ENCODE measurements at regions not wholly inside any gene's neighbourhood (a gene's known extent, or its start where the extent isn't known, plus 50 kb on each side); places are given as distances from the start of the nearest gene placed in this dataset.
"Not testable (repeated sequence)": the region's sequence is repeated elsewhere in the genome, so short reads cannot be mapped to it uniquely, and the experiment has no call there.

- no peak for TF ChIP-seq CTCF (IDR thresholded peaks at IDR 0.05; ENCODE audit: low read depth, low read length)
- H3K4me3 ChIP-seq (ENCODE audit: low read depth, low read length): no peak overlapping the region
These were observed 300.1 kb upstream of the NPSR1 start for GRCh38 chr7:34357946-34358345.

- H3K4me3 ChIP-seq (ENCODE audit: low read depth, low read length): not testable (repeated sequence)
These were observed 299.4 kb upstream of the NPSR1 start for GRCh38 chr7:34358578-34358977.

GRCh38 chr7:34361663-34362250 lies 296.3 kb upstream of the NPSR1 start:
- no peak for TF ChIP-seq CTCF (IDR thresholded peaks at IDR 0.05; ENCODE audit: low read depth, low read length)
- no peak overlapping the region for H3K4me3 ChIP-seq (ENCODE audit: low read depth, low read length)

- H3K4me3 ChIP-seq (ENCODE audit: low read depth, low read length): no peak overlapping the region
- no peak for TF ChIP-seq CTCF (IDR thresholded peaks at IDR 0.05; ENCODE audit: low read depth, low read length)
These were observed 295.4 kb upstream of the NPSR1 start for GRCh38 chr7:34362621-34363020.

GRCh38 chr7:34364130-34364529 lies 293.9 kb upstream of the NPSR1 start:
- TF ChIP-seq CTCF (IDR thresholded peaks at IDR 0.05; ENCODE audit: low read depth, low read length): no peak
- H3K4me3 ChIP-seq (ENCODE audit: low read depth, low read length): no peak overlapping the region

GRCh38 chr7:34365011-34365410 lies 293.0 kb upstream of the NPSR1 start:
- no peak overlapping the region for H3K4me3 ChIP-seq (ENCODE audit: low read depth, low read length)
- TF ChIP-seq CTCF (IDR thresholded peaks at IDR 0.05; ENCODE audit: low read depth, low read length): no peak

- no peak overlapping the region for H3K4me3 ChIP-seq (ENCODE audit: low read depth, low read length)
- no peak for TF ChIP-seq CTCF (IDR thresholded peaks at IDR 0.05; ENCODE audit: low read depth, low read length)
These were observed 292.4 kb upstream of the NPSR1 start for GRCh38 chr7:34365611-34366010.

- H3K4me3 ChIP-seq (ENCODE audit: low read depth, low read length): no peak overlapping the region
- TF ChIP-seq CTCF (IDR thresholded peaks at IDR 0.05; ENCODE audit: low read depth, low read length): no peak
These were observed 286.1 kb upstream of the NPSR1 start for GRCh38 chr7:34371922-34372321.

Measured in WI38 (cell line).